ENCODE measurements at regions not wholly inside any gene's neighbourhood (a gene's known extent, or its start where the extent isn't known, plus 50 kb on each side); places are given as distances from the start of the nearest gene placed in this dataset.

GRCh38 chr1:157893686-157894085 is 52.1 kb upstream of the CD5L start:
- no peak for DNase-seq

- DNase-seq, result no peak
Observed at GRCh38 chr1:157894613-157895165, 53.1 kb upstream of the CD5L start.

- DNase-seq, result no peak
Observed at GRCh38 chr1:157910270-157910669, 68.7 kb upstream of the CD5L start.

GRCh38 chr1:157915859-157916258 is 74.3 kb upstream of the CD5L start:
- no peak for DNase-seq

GRCh38 chr1:157916887-157917570 is 75.4 kb upstream of the CD5L start:
- no peak for DNase-seq

DNA sequence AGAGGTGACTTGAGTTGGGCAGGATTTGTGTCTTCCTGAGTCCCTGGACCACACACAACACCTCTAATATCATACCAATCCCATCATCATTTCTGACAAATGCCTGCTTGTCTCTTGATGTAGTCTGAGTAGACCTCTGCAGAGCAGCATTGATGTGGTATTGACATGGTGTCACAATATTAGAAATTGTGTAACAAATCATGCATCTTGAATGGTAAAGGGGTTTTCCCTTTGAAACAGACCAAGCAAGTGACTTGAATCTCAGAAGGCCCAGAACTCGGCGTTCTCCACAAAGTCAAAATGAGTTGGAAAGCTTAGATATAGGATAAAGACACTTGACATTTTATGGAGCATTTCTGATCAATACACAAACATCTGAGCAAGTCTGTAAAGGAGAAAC is 72.7 kb upstream of the KIRREL1 start:
- DNase-seq, result no peak

GRCh38 chr1:157925419-157926166 is 67.9 kb upstream of the KIRREL1 start:
- DNase-seq, result no peak

DNA sequence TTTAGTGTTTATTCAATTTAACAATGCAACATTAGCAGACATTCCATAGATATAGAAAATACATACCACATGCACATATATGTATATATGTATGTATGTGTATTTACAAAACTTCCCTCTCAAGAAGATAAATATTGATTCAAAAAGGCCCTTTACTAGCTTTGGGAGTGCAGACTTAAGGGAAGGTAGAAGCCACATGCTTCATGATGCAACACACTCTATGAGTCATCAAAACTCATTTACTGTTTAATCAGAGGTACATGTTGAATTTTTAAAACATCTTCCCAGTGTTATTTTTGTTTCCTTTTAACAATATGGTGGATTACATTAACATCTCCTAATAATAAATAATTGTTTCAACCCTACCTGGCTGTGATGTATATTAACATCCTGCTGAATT is 61.4 kb upstream of the KIRREL1 start:
- DNase-seq, result peak; percentile 60

DNA sequence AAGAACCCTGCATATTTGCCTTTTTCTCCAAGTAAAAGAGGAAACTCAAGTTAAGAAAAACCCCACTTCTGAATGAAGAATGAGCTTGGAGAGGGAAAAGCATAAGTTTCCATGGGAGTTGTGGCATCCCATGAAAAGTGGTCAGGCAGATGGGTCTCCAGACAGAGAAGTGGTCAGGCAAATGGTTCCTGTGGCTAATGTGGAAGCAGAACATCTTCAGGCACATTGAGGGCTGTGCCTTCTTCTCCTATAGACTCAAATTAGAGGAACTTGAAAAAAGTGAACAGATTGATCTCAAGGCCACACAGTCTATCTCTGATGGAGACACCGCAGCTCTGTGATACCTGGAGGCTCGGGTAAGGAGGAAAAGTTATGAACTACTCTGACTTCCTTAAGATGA is 55.7 kb upstream of the KIRREL1 start:
- DNase-seq, result peak; percentile 76

- no peak for DNase-seq
Observed at GRCh38 chr1:157941939-157942338, 51.5 kb upstream of the KIRREL1 start.

Measured in MV-4-11 (cell line).